GM03348 (cell line): ENCODE measurements at regions not wholly inside any gene's neighbourhood (a gene's known extent, or its start where the extent isn't known, plus 50 kb on each side); places are given as distances from the start of the nearest gene placed in this dataset.

Experiments
- DNase-seq: peaks from one replicate; pipeline ENCODE4 v3.0.0; 2012; ENCODE audit warnings: low spot score

- DNase-seq: no peak
These were observed 50.4 kb upstream of the MTNR1B start for GRCh38 chr11:92919048-92919447.
